ENCODE measurements at regions not wholly inside any gene's neighbourhood (a gene's known extent, or its start where the extent isn't known, plus 50 kb on each side); places are given as distances from the start of the nearest gene placed in this dataset.

DNA sequence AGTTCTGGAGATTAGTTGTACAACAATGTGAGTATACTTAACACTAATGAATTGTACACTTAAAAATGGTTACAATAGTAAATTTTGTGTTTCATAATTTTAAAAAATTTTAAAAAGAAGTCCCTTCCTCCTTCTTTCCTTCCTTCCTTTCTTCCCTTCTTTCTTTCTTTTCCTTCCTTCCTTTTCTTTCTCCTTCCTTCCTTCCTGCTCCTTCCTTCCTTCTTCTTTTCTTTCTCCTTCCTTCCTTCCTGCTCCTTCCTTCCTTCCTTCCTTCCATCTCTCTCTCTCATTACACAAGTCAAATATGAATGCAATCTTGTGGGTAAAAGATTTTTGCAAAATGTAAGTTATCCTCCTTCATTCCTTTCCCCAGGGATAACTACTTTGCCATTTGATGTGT, 97.1 kb upstream of the TBCA start:
- TF ChIP-seq TOX (CRISPR knock-in tag; IDR thresholded peaks at IDR 0.05; ENCODE audit: borderline replicate concordance) (no peak), ARNTL (CRISPR knock-in tag; IDR thresholded peaks at IDR 0.05; ENCODE audit: borderline replicate concordance, low read depth) (no peak), CSDC2 (CRISPR knock-in tag; IDR thresholded peaks at IDR 0.05) (no peak), ZNF565 (CRISPR knock-in tag; conservative IDR thresholded peaks at IDR 0.05; ENCODE audit: low read depth) (no peak), TCF4 (CRISPR knock-in tag; IDR thresholded peaks at IDR 0.05; ENCODE audit: borderline replicate concordance) (no peak), OSR1 (CRISPR knock-in tag; IDR thresholded peaks at IDR 0.05) (no peak), GLIS3 (CRISPR knock-in tag; IDR thresholded peaks at IDR 0.05) (no peak), ZFP30 (CRISPR knock-in tag; IDR thresholded peaks at IDR 0.05) (no peak), ISL1 (CRISPR knock-in tag; IDR thresholded peaks at IDR 0.05) (no peak), ZFP3 (CRISPR knock-in tag; IDR thresholded peaks at IDR 0.05) (no peak), ZC3H10 (CRISPR knock-in tag; IDR thresholded peaks at IDR 0.05) (no peak)
- TF ChIP-seq, protein P1, sequence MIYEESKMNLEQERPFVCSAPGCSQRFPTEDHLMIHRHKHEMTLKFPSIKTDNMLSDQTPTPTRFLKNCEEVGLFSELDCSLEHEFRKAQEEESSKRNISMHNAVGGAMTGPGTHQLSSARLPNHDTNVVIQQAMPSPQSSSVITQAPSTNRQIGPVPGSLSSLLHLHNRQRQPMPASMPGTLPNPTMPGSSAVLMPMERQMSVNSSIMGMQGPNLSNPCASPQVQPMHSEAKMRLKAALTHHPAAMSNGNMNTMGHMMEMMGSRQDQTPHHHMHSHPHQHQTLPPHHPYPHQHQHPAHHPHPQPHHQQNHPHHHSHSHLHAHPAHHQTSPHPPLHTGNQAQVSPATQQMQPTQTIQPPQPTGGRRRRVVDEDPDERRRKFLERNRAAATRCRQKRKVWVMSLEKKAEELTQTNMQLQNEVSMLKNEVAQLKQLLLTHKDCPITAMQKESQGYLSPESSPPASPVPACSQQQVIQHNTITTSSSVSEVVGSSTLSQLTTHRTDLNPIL (CRISPR knock-in tag; IDR thresholded peaks at IDR 0.05; ENCODE audit: low read depth): no peak
- TF ChIP-seq, protein P2, sequence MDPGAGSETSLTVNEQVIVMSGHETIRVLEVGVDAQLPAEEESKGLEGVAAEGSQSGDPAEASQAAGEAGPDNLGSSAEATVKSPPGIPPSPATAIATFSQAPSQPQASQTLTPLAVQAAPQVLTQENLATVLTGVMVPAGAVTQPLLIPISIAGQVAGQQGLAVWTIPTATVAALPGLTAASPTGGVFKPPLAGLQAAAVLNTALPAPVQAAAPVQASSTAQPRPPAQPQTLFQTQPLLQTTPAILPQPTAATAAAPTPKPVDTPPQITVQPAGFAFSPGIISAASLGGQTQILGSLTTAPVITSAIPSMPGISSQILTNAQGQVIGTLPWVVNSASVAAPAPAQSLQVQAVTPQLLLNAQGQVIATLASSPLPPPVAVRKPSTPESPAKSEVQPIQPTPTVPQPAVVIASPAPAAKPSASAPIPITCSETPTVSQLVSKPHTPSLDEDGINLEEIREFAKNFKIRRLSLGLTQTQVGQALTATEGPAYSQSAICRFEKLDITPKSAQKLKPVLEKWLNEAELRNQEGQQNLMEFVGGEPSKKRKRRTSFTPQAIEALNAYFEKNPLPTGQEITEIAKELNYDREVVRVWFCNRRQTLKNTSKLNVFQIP (CRISPR knock-in tag; IDR thresholded peaks at IDR 0.05; ENCODE audit: borderline replicate concordance, low read depth): no peak
- TF ChIP-seq, protein P3, sequence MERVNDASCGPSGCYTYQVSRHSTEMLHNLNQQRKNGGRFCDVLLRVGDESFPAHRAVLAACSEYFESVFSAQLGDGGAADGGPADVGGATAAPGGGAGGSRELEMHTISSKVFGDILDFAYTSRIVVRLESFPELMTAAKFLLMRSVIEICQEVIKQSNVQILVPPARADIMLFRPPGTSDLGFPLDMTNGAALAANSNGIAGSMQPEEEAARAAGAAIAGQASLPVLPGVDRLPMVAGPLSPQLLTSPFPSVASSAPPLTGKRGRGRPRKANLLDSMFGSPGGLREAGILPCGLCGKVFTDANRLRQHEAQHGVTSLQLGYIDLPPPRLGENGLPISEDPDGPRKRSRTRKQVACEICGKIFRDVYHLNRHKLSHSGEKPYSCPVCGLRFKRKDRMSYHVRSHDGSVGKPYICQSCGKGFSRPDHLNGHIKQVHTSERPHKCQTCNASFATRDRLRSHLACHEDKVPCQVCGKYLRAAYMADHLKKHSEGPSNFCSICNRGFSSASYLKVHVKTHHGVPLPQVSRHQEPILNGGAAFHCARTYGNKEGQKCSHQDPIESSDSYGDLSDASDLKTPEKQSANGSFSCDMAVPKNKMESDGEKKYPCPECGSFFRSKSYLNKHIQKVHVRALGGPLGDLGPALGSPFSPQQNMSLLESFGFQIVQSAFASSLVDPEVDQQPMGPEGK (CRISPR knock-in tag; IDR thresholded peaks at IDR 0.05; ENCODE audit: borderline replicate concordance): no peak
- TF ChIP-seq, protein P4, sequence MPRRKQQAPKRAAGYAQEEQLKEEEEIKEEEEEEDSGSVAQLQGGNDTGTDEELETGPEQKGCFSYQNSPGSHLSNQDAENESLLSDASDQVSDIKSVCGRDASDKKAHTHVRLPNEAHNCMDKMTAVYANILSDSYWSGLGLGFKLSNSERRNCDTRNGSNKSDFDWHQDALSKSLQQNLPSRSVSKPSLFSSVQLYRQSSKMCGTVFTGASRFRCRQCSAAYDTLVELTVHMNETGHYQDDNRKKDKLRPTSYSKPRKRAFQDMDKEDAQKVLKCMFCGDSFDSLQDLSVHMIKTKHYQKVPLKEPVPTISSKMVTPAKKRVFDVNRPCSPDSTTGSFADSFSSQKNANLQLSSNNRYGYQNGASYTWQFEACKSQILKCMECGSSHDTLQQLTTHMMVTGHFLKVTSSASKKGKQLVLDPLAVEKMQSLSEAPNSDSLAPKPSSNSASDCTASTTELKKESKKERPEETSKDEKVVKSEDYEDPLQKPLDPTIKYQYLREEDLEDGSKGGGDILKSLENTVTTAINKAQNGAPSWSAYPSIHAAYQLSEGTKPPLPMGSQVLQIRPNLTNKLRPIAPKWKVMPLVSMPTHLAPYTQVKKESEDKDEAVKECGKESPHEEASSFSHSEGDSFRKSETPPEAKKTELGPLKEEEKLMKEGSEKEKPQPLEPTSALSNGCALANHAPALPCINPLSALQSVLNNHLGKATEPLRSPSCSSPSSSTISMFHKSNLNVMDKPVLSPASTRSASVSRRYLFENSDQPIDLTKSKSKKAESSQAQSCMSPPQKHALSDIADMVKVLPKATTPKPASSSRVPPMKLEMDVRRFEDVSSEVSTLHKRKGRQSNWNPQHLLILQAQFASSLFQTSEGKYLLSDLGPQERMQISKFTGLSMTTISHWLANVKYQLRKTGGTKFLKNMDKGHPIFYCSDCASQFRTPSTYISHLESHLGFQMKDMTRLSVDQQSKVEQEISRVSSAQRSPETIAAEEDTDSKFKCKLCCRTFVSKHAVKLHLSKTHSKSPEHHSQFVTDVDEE (CRISPR knock-in tag; IDR thresholded peaks at IDR 0.05): no peak
- ATAC-seq: no peak

DNA sequence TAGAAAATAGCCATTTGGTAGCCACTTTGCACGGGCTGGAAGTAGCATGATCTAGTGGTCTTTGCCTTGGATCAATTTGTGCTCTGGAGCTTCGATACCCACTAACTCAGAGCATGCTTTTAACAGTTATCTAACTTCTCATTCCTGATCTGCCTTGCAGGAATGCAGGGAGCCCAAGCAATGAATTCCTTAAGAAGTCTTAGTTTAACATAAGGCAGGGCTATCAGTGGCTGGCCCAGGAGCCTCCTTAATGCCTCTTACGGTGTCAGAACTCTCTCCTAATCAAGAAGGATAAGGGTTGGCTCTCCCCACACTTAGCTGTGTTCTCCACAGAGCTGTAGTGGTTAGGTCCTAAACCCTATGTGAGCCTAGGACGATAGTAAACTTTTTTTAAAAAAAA, 95.8 kb upstream of the TBCA start:
- ATAC-seq: no peak
- TF ChIP-seq CSDC2 (CRISPR knock-in tag; IDR thresholded peaks at IDR 0.05) (no peak), ZNF70 (CRISPR knock-in tag; IDR thresholded peaks at IDR 0.05) (no peak), TOX (CRISPR knock-in tag; IDR thresholded peaks at IDR 0.05; ENCODE audit: borderline replicate concordance) (no peak), ZNF8 (CRISPR knock-in tag; IDR thresholded peaks at IDR 0.05) (no peak), ZFP30 (CRISPR knock-in tag; IDR thresholded peaks at IDR 0.05) (no peak), OSR1 (CRISPR knock-in tag; IDR thresholded peaks at IDR 0.05) (no peak), ISL1 (CRISPR knock-in tag; IDR thresholded peaks at IDR 0.05) (no peak), ZNF565 (CRISPR knock-in tag; conservative IDR thresholded peaks at IDR 0.05; ENCODE audit: low read depth) (no peak), ARNTL (CRISPR knock-in tag; IDR thresholded peaks at IDR 0.05; ENCODE audit: borderline replicate concordance, low read depth) (no peak)
- TF ChIP-seq, protein P1 (CRISPR knock-in tag; IDR thresholded peaks at IDR 0.05; ENCODE audit: low read depth): no peak
- TF ChIP-seq, protein P3 (CRISPR knock-in tag; IDR thresholded peaks at IDR 0.05; ENCODE audit: borderline replicate concordance): no peak
- TF ChIP-seq, protein P2 (CRISPR knock-in tag; IDR thresholded peaks at IDR 0.05; ENCODE audit: borderline replicate concordance, low read depth): no peak
